HG03196 (cell line): ENCODE measurements at regions not wholly inside any gene's neighbourhood (a gene's known extent, or its start where the extent isn't known, plus 50 kb on each side); places are given as distances from the start of the nearest gene placed in this dataset.
"Not testable (repeated sequence)": the region's sequence is repeated elsewhere in the genome, so short reads cannot be mapped to it uniquely, and the experiment has no call there.

Experiments used
- ATAC-seq: cut with Tn5 transposase; IDR thresholded peaks from one replicate; pipeline ENCODE4 v1.9.1; 2021; ENCODE audit not compliant: unreplicated experiment

- no peak for ATAC-seq
Observed at GRCh38 chr6:112920994-112921393, 573.9 kb downstream of the RFPL4B start.

GRCh38 chr6:112923940-112924587, 576.9 kb downstream of the RFPL4B start:
- ATAC-seq: no peak

GRCh38 chr6:112925702-112926101, 578.6 kb downstream of the RFPL4B start:
- ATAC-seq: no peak

GRCh38 chr6:112927641-112928320, 580.7 kb downstream of the RFPL4B start:
- no peak for ATAC-seq

GRCh38 chr6:112929641-112930040, 582.5 kb downstream of the RFPL4B start:
- no peak for ATAC-seq

GRCh38 chr6:112931832-112932231, 584.7 kb downstream of the RFPL4B start:
- ATAC-seq: no peak

- ATAC-seq: no peak
Observed at GRCh38 chr6:112933947-112934346, 586.8 kb downstream of the RFPL4B start.

- no peak for ATAC-seq
Observed at GRCh38 chr6:112934433-112935327, 587.5 kb downstream of the RFPL4B start.

- ATAC-seq: no peak
Observed at GRCh38 chr6:112935402-112936078, 588.4 kb downstream of the RFPL4B start.

- no peak for ATAC-seq
Observed at GRCh38 chr6:112936079-112936472, 588.9 kb downstream of the RFPL4B start.

- no peak for ATAC-seq
Observed at GRCh38 chr6:112936504-112936903, 589.4 kb downstream of the RFPL4B start.

GRCh38 chr6:112937690-112938089, 590.6 kb downstream of the RFPL4B start:
- not testable (repeated sequence) for ATAC-seq

- ATAC-seq: no peak
Observed at GRCh38 chr6:112938650-112939049, 591.5 kb downstream of the RFPL4B start.

- ATAC-seq: no peak
Observed at GRCh38 chr6:112939563-112939962, 592.4 kb downstream of the RFPL4B start.

- ATAC-seq: no peak
Observed at GRCh38 chr6:112941613-112942012, 594.5 kb downstream of the RFPL4B start.

GRCh38 chr6:112946051-112946450, 598.9 kb downstream of the RFPL4B start:
- no peak for ATAC-seq

- ATAC-seq: no peak
Observed at GRCh38 chr6:112947507-112947906, 600.4 kb downstream of the RFPL4B start.

- no peak for ATAC-seq
Observed at GRCh38 chr6:112951829-112952228, 604.7 kb downstream of the RFPL4B start.

- not testable (repeated sequence) for ATAC-seq
Observed at GRCh38 chr6:112955743-112956142, 608.6 kb downstream of the RFPL4B start.

- ATAC-seq: no peak
Observed at GRCh38 chr6:112956696-112957535, 609.8 kb downstream of the RFPL4B start.
